Muscle of back (tissue), 3 donors: ENCODE measurements at regions not wholly inside any gene's neighbourhood (a gene's known extent, or its start where the extent isn't known, plus 50 kb on each side); places are given as distances from the start of the nearest gene placed in this dataset.
"Not testable (repeated sequence)": the region's sequence is repeated elsewhere in the genome, so short reads cannot be mapped to it uniquely, and the experiment has no call there.

ENCODE experiments used
- DNase-seq, 3 donors: peaks; one replicate each; pipeline versions ENCODE4 v3.0.0 to v3.0.0-alpha.2; 2013

DNA sequence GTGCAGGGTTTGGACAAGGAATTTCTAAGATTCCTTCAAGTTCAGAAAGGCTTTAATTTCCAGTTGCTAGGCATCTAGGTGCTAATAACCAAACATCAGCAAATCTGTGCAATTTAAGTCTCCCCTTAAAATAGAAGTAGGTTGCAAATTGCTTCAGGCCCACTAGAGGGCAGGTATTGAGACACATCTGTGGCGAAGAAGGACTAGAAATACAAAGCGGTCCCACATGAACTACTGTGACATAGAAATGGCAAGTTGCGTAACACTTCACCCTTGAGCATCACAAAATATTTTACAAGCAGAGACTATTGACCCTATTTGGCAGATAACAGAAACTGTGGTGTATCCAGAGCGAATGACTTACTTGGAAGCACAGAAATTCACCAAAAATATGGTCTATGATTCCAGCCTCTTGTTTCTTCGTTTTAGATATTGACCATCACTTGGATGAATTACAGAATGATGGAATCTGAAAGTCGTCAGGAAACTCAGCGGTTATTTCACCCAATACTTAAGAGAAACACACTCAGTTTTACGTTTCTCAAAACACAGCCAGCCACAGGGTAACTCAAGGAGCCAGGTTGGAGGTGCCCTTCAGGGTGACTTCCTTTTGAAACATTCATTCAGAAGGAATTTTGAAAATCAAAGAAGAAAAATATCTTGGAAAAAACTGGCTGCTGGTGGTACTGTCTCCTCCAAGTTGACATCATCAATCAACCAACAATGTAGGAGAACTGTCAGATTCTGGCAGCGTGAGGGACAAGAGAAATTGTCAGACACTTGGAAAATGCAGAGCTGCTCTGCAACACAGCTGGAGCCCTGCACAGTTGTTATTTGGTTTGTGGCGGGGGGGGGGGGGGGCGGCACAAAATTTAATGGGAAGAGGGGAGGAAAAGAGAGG is 256.3 kb upstream of the MINDY3 start:
- peak in 1 of 3 donors; percentile 1 for DNase-seq

DNA sequence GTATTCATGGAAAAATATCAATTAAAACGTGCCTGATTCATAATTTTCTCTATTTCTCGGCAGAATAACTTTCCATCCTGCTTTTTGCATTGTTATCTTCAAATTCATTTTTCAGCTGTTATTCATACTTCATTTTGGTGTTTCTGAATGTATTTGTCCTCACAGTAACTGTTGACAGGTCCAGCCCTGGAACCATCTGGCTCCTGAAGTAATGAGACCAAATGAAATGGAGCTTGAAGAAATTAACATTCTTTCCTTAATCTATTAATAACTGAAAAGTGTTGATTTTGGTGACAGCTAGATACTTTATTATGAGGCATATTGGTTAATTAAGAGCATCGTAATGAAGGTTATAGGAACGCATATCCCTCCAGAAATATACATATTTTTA is 257.0 kb upstream of the MINDY3 start:
- DNase-seq: no peak

DNA sequence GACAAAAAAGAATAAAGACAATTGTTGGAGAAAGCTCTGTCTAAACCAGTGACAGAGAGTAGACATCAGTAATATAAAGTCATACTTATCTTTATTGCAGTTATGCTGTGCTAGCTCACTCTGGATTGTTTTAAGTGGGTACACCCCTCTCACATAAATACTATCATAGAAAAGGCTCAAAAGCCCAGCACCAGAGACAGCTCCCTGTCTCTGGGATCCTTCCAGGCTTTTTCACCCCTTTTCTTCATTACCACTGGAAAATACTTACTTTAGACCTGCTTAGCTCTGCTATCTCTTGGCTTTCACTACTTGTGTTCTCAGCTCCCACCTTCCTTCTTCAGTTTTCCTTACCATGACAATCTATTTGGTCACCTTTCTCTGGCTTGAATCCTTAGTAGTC is 259.1 kb upstream of the MINDY3 start:
- no peak for DNase-seq

DNA sequence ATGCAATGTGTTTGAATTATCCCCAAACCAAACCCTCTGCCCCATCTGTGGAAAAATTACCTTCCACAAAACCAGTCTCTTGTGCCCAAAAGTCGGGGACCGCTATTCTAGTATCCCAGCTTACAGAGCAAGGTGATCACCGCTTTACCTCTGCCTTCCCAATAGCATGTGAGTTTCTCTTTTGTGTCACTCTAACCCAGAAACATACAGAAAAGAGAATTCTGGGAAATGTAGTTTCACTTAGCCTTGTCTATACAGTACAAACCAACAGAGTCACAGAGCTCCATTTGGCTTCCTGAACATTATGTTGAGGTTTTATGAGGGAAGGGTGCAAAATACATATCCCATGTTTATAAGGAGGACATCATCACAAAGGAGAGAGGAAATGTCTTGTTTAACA is 260.3 kb upstream of the MINDY3 start:
- no peak for DNase-seq

DNA sequence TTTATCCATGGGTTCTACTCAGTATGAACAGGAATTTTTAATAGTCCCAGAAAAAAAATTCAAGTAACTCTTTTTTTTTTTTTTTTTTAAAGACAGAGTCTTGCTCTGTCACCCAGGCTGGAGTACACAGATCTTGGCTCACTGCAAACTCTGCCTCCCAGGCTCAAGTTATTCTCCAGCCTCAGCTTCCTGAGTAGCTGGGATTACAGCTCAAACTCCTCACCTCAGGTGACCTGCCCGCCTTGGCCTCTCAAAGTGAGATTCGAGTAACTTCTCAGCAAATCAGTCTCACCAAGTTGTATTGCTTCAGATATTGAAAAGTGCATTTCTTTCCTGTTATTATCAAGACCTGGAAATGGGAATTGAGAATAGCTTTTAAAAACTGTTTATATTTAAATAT is 281.2 kb upstream of the MINDY3 start:
- DNase-seq: no peak

DNA sequence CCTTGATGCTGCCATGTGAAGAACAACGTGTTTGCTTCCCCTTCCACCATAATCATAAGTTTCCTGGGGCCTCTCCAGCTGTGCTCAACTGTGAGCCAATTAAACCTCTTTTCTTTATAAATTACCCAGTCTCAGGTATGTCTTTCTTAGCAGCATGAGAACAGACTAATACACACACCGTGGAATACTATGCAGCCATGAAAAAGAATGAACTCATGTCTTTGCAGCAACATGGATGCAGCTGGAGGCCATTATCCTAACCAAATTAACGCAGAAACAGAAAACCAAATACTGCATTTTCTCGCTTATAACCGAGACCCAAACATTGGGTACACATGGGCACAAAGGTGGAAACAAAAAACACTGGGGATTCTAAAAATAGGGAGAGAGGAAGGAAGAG is 286.7 kb upstream of the MINDY3 start:
- no peak for DNase-seq

DNA sequence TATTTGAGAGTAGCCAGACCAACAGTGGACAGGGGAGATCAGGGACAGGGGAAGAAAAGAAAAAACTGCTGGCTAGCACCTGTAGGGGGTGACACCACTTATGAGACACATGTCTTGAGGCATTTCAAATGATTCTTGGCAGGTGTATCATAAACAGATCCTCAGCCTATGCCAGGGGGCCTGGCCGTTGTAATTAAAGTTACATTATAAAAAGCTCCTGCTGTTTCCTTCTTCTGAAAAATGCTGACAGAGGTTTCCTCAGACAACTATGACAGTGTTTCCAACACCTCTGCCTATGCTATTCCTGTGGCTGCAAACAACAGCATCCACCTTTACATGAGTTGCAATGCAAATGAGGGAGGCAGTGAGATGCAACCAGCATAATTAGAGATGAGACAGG is 281.0 kb upstream of the PTER start:
- no peak for DNase-seq

DNA sequence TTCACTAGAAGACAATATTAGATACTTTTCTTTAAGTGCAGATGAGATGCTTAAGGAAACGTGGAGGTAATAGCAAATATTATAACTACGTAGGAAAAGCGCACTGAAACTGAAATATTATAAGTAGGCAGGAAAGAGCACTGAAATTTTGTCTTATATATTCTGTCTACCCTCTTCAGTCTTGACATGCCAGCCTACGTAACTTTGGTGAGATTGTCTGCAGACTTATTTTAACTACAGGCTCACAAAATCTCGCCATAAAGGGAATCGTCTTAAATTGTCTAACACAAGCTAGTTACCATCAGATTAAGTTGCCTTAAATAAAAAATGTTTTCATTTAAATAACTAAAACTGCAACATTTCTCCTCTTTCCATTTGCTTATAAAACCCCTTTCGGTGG is 280.1 kb upstream of the PTER start:
- DNase-seq: no peak

DNA sequence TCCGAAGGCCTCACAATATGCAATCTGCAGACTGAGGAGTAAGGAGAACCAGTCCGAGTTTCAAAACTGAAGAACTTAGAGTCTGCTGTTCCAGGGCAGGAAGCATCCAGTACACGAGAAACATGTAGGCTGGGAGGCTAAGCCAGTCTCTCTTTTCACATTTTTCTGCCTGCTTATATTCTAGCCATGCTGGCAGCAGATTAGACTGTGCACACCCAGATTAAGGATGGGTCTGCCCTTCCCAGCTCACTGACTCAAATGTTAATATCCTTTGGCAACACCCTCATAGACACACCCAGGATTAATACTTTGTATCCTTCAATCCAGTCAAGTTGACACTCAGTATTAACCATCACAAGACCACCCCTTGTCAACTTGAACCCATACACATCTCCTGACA is 271.7 kb upstream of the PTER start:
- not testable (repeated sequence) for DNase-seq

DNA sequence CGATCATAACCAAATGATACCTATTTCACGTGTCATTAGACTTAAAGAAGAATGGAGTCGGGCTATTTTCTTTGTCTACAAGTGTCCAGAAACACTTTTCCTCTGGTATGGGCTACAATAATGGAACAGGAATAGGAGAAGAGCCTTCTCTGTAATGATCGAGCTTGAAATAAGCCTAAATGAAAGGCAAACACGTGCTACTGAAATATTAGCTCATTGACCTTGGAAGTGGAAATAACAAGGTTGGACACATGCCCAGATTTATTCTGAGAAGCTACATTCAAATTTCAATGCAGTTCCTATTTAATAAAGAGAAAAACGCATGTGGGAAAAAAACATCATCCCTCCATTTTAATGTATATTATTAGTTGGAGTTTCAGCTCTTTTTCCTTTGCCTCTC is 254.7 kb upstream of the PTER start:
- peak in 1 of 3 donors; percentile 2 for DNase-seq

DNA sequence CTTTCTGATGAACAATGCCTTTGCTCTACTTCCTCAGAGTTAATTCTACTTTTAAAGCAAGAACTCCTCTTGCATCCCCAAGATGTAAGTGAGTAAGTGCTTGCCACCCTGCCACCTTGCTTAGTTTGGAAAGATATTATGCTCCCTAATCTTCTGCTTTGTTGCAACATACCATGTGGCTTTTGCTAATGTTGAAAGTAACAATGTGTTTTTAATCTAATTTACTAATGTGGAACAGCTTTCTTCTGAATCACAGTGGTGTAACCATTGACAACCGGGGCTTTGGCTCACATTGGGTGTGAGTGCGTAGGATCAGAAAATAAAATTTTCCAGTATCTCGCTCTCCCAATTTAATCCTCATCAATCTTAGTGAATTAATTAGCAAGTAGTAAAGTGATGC is 254.1 kb upstream of the PTER start:
- DNase-seq: peak in 2 of 3 donors; percentile 3 to 7

DNA sequence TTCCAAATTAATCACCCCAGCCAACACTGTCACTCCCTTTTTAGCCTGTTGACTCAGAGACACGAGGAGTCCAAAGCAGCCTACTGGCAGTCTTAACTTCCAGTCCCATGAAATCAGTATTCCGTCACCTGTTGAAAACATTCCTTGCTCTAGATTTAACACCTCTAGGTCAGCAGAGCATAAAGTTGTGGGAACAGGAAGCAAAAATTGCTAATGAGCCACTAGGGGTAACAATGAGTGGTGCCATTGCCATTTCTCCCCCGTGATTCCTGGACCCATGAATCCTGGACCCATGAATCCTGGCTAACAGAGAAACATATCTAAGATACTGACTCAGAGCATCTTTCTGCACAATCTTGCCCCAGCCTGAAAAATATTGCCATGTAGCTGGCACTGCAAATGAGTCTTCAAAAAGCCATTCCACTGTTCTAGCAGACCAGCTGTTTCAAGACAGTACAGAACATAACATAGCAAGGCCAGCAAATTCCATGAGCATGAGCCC is 252.7 kb upstream of the PTER start:
- no peak for DNase-seq

DNA sequence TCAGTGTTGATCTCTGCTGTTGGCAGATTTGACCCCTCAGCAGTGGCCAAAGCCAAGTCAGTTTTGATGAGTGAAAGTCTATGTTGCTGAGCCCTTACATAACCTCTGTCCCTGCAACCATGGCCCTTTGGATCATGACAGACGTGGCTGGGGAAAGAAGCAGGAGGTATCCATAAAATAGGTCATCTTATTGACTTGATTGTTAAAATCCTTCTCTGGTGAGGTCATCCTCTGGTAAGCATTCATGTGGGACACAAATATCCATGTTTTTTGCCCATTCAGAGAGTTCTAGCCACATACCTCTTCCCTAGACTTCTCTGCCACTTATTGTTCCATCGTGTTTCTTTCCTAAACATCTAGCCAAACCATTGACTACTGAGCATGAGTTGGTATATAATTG is 251.9 kb upstream of the PTER start:
- DNase-seq: no peak

DNA sequence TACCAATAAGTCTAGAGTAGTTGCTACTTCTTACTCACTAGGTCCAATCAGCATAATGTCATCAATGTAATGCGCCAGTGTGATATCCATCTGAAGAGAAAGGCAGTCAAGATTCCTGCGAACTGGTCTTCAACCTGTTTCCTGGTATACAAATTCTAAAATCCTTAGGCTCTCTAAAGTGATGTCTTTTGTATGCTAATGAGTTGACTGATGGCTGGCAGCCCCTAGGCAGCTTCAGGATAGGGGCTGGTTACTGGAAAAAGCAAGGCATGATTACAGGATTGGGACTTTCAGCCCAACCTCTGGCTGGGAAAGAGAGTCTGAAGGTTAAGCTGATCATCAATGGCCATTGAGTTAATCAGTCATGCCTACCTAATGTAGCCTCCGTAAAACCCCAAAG is 250.2 kb upstream of the PTER start:
- no peak for DNase-seq

DNA sequence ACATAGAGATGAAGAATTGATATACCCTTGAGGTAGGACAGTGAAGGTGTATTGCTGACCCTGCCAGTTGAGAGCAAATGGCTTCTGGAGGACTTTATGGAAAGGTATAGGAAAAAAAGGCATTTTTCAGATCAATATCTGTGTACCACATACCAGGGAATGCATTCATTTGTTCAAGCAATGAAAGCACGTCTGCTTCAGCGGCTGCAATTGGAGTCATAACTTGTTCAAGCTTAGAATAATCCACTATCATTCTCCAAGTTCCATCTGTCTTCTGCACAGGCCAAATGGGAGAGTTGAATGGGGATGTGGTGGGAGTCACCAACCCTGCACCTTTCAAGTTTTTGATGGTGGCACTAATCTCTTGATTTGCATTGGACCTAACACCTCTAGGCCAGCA is 249.6 kb upstream of the PTER start:
- no peak for DNase-seq

DNA sequence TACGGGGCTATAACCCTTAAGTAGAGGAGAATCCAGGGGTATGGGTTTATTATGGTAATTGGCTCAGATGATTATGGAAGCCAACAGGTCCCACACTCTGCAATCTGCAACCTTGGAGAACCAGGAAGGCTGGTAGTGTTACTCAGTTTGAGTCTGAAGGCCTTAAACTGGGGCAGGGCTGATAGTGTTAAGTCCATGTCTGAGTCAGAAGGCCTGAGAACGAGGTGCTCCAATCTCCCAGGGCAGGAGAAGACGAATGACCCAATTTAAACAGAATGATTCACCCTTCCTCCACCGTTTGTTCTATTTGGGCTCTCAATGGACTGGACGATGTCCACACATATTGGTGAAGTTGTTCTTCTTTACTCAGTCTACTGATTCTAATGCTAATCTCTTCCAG is 244.5 kb upstream of the PTER start:
- no peak for DNase-seq

DNA sequence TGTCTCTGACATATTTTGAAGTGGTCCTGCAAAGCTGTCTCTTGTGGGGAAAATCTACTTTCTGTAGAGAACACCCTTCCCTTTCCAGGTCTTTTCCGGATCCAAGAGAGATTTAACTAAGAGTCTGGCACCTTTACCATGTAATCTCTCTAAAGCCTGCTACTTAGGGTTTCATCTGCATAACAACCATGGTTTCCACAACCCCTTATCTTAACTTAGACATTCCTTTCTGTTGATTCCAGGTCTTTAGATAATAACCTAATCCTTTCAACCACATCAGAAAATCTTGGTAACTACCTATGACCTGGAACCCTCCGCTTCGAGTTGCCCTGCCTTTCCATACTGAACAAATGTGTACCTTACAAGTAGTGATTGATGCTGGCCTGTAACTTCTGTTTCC is 243.6 kb upstream of the PTER start:
- DNase-seq: no peak

DNA sequence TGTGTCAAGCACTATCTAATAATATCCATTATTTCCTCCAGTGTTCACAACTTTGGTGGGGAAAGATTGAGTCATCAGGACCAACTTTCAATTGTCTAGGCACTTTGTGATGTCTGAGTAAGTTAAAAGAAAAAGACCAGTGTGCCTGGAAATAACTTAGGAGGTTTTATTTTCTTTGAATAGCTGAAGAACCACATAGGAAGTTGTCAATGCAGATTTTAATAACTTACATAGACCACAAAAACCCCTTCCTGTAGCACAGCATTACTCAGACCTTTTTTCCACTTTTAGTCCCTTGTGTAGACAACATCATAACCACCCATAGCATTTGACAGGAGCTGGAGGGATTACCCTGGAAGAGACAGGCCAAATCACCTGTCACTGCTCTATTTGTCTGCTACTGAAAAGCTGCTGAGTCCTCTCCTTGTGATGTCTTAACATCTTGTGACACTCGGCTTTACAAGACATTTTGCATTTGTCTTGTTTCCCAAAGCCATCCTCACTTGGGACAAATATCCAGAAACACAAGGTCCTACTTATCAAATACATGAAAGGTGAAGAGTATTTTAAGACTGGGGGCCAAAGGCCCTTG is 241.5 kb upstream of the PTER start:
- no peak for DNase-seq

DNA sequence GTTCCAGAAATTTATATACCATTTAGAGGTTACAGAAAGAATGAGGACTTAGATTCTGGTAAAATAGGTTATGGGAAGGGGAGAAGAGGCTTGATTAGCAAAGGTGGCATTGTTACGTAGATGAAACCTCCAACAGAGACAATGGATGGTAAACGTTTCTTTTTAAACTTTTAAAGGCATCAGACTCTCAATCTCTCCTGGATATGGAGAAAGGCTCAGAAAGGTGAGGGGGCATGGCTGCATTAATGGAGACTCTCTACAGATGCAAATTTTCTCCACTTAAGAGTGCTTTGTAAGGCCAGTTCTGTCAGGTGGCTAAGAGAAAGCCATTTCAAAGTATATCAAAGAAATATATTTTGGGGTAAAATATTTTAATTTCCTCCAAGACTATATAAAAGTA is 240.9 kb upstream of the PTER start:
- no peak for DNase-seq

DNA sequence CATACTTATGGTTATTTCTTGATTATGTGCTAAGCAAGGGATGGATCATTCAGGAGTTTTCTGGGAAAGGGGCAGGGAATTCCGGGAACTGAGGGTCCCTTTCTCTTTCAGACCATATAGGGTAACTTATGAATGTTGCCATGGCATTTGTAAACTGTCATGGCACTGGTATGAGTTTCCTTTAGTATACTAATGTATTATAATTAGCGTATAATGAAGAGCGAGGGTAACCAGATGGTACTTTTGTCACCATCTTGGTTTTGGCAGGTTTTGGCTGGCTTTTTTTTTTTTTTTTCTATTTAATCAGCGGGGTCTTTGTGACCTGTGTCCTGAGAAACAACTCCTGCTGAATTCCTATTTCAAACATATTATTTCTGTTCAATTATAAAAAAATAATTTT is 237.6 kb upstream of the PTER start:
- no peak for DNase-seq

DNA sequence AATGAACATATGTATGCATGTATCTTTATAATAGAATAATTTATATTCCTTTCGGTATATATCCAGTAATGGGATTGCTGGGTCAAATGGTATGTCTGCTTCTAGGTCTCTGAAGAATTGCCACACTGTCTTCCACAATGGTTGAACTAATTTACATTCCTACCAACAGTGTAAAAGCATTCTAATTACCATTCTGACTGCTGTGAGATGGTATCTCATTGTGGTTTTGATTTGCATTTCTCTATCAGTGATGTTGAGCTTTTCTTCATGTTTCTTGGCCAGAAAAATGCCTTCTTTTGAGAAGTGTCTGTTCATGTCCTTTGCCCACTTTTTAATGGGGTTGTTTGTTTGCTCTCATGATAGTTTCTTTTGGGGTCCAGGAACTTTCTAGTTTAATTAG is 213.2 kb upstream of the PTER start:
- not testable (repeated sequence) for DNase-seq

DNA sequence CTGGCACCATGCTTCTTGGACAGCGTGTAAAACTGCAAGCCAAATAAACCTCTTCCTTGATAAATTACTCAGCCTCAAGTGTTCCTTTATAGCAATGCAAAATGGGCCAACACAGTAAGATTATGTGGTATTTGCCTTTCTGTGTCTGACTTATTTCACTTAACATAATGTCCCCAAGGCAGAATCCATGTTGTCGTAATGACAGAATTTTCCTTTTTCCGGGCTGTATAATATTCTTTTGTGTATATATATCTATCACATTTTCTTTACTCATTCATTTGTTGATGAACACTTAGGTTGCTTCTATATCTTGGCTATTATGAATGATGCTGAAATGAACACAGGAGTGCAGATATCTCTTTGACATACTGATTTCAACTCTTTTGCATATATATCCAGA is 209.1 kb upstream of the PTER start:
- DNase-seq: no peak

DNA sequence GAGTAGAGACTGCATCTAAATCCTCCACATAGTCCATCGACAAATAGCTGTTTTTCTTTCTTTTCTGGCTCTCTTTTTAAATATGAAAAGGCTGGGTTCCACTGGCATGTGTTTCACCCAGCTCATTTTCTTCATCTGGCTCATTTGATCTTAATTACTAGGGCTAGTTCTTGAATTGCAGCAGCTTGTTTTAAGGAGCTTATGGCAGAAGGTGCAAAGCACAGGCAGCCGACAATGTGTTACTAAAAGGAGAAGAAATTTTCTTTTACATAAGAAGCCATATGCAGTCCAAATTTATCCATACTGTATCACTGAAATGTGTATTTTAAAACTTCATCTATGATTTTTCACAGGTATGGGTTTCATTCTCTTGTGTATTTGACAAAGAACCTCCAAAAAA is 205.6 kb upstream of the PTER start:
- no peak for DNase-seq
